Cardiac fibroblast (primary cell): ENCODE measurements at regions not wholly inside any gene's neighbourhood (a gene's known extent, or its start where the extent isn't known, plus 50 kb on each side); places are given as distances from the start of the nearest gene placed in this dataset.

ENCODE experiments used
- DNase-seq, 2 donors: peaks; one replicate each; pipeline versions ENCODE4 v3.0.0 to v3.0.0-alpha.2; 2010; ENCODE audit warnings: low read depth in 2 of 2
- H3K4me3 ChIP-seq, 2 donors: replicated peaks in 1 of 2; 1 replicate in 1 of 2; 2 replicates in 1 of 2; pipeline ENCODE4 v1.5.1; 2011; ENCODE audit warnings: low read depth in 2 of 2, low read length in 2 of 2, mild to moderate bottlenecking in 2 of 2, moderate library complexity in 1 of 2
- TF ChIP-seq, protein P1 (sequence below): IDR thresholded peaks from one replicate; pipeline ENCODE4 v1.5.1; 2011; ENCODE audit warnings: low read depth, mild to moderate bottlenecking, low read length, inconsistent platforms

DNA sequence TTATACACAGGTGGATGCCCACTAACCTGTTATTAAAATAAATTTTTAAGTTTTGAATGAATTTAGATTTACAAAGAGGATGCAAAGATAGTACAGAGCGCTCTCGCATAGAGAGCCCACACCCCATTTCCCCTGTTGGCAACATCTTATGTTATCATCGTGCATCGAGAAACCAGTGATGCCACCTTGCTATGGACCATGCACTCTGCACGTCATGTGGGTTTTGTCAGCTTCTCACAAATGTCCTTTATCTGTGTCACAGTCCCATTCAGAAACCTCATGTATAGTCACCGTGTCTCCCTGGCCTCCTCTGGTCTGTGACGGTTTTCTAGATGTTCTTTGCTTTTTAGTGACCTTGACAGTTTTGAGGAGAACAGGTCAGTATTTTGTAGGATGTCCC is 60.0 kb downstream of the ING1 start:
- no peak for DNase-seq
- no peak overlapping the region for H3K4me3 ChIP-seq
- TF ChIP-seq, protein P1, sequence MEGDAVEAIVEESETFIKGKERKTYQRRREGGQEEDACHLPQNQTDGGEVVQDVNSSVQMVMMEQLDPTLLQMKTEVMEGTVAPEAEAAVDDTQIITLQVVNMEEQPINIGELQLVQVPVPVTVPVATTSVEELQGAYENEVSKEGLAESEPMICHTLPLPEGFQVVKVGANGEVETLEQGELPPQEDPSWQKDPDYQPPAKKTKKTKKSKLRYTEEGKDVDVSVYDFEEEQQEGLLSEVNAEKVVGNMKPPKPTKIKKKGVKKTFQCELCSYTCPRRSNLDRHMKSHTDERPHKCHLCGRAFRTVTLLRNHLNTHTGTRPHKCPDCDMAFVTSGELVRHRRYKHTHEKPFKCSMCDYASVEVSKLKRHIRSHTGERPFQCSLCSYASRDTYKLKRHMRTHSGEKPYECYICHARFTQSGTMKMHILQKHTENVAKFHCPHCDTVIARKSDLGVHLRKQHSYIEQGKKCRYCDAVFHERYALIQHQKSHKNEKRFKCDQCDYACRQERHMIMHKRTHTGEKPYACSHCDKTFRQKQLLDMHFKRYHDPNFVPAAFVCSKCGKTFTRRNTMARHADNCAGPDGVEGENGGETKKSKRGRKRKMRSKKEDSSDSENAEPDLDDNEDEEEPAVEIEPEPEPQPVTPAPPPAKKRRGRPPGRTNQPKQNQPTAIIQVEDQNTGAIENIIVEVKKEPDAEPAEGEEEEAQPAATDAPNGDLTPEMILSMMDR, result no peak

- TF ChIP-seq, protein P1, result no peak
Measured at GRCh38 chr13:110774051-110774450, 60.6 kb downstream of the ING1 start.

GRCh38 chr13:110774490-110774889 is 61.0 kb downstream of the ING1 start:
- H3K4me3 ChIP-seq, result no peak overlapping the region
- TF ChIP-seq, protein P1, result no peak
- DNase-seq, result no peak

More at GRCh38 chr13:110774051-110774450, 60.6 kb downstream of the ING1 start:
- DNase-seq, result no peak
- H3K4me3 ChIP-seq, result no peak overlapping the region

GRCh38 chr13:110775576-110775975 is 62.1 kb downstream of the ING1 start:
- no peak overlapping the region for H3K4me3 ChIP-seq
- DNase-seq, result no peak
- TF ChIP-seq, protein P1, result no peak

- no peak for DNase-seq
- H3K4me3 ChIP-seq, result no peak overlapping the region
- TF ChIP-seq, protein P1, result no peak
Measured at GRCh38 chr13:110777251-110777820, 63.8 kb downstream of the ING1 start.

DNA sequence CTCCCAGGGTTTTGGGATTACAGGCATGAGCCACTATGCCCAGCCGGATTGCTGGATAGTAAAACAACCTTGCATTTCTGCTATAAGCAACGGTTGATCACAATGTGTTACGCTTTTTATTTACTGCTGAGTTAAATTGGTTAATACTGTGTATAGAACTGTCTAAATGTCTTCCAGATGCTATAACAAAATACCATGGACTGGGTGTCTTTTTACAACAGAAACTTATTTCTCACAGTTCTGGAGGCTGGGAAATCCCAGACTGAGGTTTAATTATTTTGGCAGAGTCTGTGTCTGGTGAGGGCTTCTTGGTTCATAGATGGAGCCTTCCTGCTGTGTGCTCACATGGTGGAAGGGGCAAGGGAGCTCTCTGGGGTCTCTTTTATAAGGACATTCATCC is 65.5 kb downstream of the ING1 start:
- TF ChIP-seq, protein P1, result no peak
- no peak for DNase-seq
- H3K4me3 ChIP-seq, result no peak overlapping the region

DNA sequence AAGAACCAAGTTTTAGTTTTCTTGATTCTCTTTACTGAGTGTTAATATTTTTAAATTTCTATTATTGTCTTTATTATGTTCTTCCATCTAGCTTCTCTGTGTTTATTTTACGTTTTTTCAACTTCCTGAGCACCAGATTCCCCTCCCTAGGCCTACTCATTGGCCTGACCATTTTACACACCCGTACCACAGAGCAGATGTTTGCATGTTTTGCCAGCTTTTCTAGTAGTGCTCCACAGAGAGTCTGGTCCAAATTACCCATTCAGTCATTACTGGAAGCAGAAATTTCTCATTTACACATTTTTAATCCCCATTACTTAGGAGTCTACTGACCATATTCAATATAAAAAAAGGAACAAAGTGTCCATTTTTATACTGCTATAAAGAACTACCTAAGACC is 66.9 kb downstream of the ING1 start:
- DNase-seq, result no peak
- H3K4me3 ChIP-seq, result no peak overlapping the region
- TF ChIP-seq, protein P1, result no peak
